OCI-LY3 (cell line): ENCODE measurements at regions not wholly inside any gene's neighbourhood (a gene's known extent, or its start where the extent isn't known, plus 50 kb on each side); places are given as distances from the start of the nearest gene placed in this dataset.

Experiments
- H2AFZ ChIP-seq: fragments of 200-600, 300-600 bp; shearing (Covaris generic); 2 replicates; pipeline ENCODE4 v1.6.0; 2014; ENCODE audit warnings: antibody characterized with exemption, low read depth, low read length
- H3K27ac ChIP-seq: fragments of 200-600, 300-600 bp; sonication (generic); 2 replicates; pipeline ENCODE4 v1.5.1; 2014; ENCODE audit warnings: mild to moderate bottlenecking, low read length, moderate library complexity, mixed read lengths
- H3K27me3 ChIP-seq: fragments of 200-600, 300-600 bp; sonication (generic); 2 replicates; pipeline ENCODE4 v1.6.1; 2014; ENCODE audit warnings: low read depth, low read length, mixed read lengths
- H3K36me3 ChIP-seq: fragments of 200-600, 300-600 bp; sonication (generic); replicated peaks from 2 replicates; pipeline ENCODE3; 2014; ENCODE audit warnings: low read depth, low read length, mixed read lengths
- H3K4me1 ChIP-seq: fragments of 300-600, 200-600 bp; sonication (generic); 2 replicates; pipeline ENCODE4 v1.6.1; 2014; ENCODE audit warnings: low read length, mixed read lengths
- H3K4me2 ChIP-seq: fragments of 200-600, 300-600 bp; sonication (generic); 2 replicates; pipeline ENCODE4 v1.6.1; 2014; ENCODE audit warnings: low read length, mixed read lengths
- H3K4me3 ChIP-seq: fragments of 300-600, 200-600 bp; sonication (generic); 2 replicates; pipeline ENCODE4 v1.5.1; 2014; ENCODE audit warnings: antibody characterized with exemption, mild to moderate bottlenecking, low read length, moderate library complexity
- H3K79me2 ChIP-seq: fragments of 300-600, 200-600 bp; shearing (Covaris generic); 2 replicates; pipeline ENCODE4 v1.6.1; 2014; ENCODE audit warnings: mild to moderate bottlenecking, low read length, mixed read lengths
- H3K9ac ChIP-seq: fragments of 300-600, 200-600 bp; shearing (Covaris generic); 2 replicates; pipeline ENCODE4 v1.6.0; 2014; ENCODE audit warnings: mild to moderate bottlenecking, low read length, moderate library complexity
- H3K9me3 ChIP-seq: fragments of 200-600, 300-600 bp; shearing (Covaris generic); 2 replicates; pipeline ENCODE4 v1.6.1; 2014; ENCODE audit warnings: low read length, mixed read lengths; ENCODE audit not compliant: insufficient read depth
- H4K20me1 ChIP-seq: fragments of 200-600, 300-600 bp; sonication (generic); 2 replicates; pipeline ENCODE4 v1.6.1; 2016; ENCODE audit warnings: low read length, mixed read lengths; ENCODE audit not compliant: insufficient read depth
- CTCF ChIP-seq: fragments of 200-600, 300-600 bp; sonication (generic); IDR thresholded peaks from 2 replicates; pipeline ENCODE4 v1.5.1; 2014; ENCODE audit warnings: antibody characterized with exemption, low read length, low read depth
- EZH2phosphoT487 ChIP-seq: fragments of 200-600 bp; shearing (Covaris generic); IDR thresholded peaks from 2 replicates; pipeline ENCODE4 v1.6.1; 2018; ENCODE audit warnings: antibody characterized with exemption, mixed run types, low read depth

- H3K4me3 ChIP-seq = no peak overlapping the region
- TF ChIP-seq CTCF = no peak
- TF ChIP-seq EZH2phosphoT487 = no peak
- H3K9ac ChIP-seq = no peak overlapping the region
- H3K27ac ChIP-seq = no peak overlapping the region
- H3K27me3 ChIP-seq = no peaks in the 10 kb centered on the region
- H3K36me3 ChIP-seq = peaks cover 5% of the 10 kb centered on the region
- H3K79me2 ChIP-seq = no peaks in the 10 kb centered on the region
- H3K4me1 ChIP-seq = peaks cover 10% of the 10 kb centered on the region
- no peak overlapping the region for H3K4me2 ChIP-seq
- H3K9me3 ChIP-seq = no peaks in the 10 kb centered on the region
- no peak overlapping the region for H2AFZ ChIP-seq
- no peaks in the 10 kb centered on the region for H4K20me1 ChIP-seq
Observed at GRCh38 chr5:97365163-97365845, 182.3 kb upstream of the RIOK2 start.

- H3K27ac ChIP-seq = no peak overlapping the region
- no peaks in the 10 kb centered on the region for H3K36me3 ChIP-seq
- H3K4me3 ChIP-seq = no peak overlapping the region
- no peak for TF ChIP-seq EZH2phosphoT487
- no peak for TF ChIP-seq CTCF
- H3K9me3 ChIP-seq = no peaks in the 10 kb centered on the region
- H3K4me1 ChIP-seq = peaks cover 10% of the 10 kb centered on the region
- no peak overlapping the region for H3K4me2 ChIP-seq
- H2AFZ ChIP-seq = no peak overlapping the region
- no peak overlapping the region for H3K9ac ChIP-seq
- no peaks in the 10 kb centered on the region for H3K27me3 ChIP-seq
- no peaks in the 10 kb centered on the region for H4K20me1 ChIP-seq
- no peaks in the 10 kb centered on the region for H3K79me2 ChIP-seq
Observed at GRCh38 chr5:97365918-97366317, 182.9 kb upstream of the RIOK2 start.

- Histone ChIP-seq H3K9me3 (no peaks in the 10 kb centered on the region), H3K27ac (no peak overlapping the region), H3K36me3 (no peaks in the 10 kb centered on the region), H3K4me2 (no peak overlapping the region), H4K20me1 (no peaks in the 10 kb centered on the region), H3K79me2 (no peaks in the 10 kb centered on the region), H3K4me3 (no peak overlapping the region), H3K9ac (no peak overlapping the region), H3K4me1 (no peaks in the 10 kb centered on the region), H2AFZ (no peak overlapping the region), H3K27me3 (no peaks in the 10 kb centered on the region)
- TF ChIP-seq CTCF (no peak), EZH2phosphoT487 (no peak)
Observed at GRCh38 chr5:97375959-97376358, 192.9 kb upstream of the RIOK2 start.

- H3K9ac ChIP-seq = no peak overlapping the region
- no peak overlapping the region for H3K4me2 ChIP-seq
- no peak overlapping the region for H2AFZ ChIP-seq
- H3K4me1 ChIP-seq = no peaks in the 10 kb centered on the region
- no peaks in the 10 kb centered on the region for H3K36me3 ChIP-seq
- no peaks in the 10 kb centered on the region for H3K79me2 ChIP-seq
- no peaks in the 10 kb centered on the region for H3K27me3 ChIP-seq
- no peak overlapping the region for H3K27ac ChIP-seq
- TF ChIP-seq CTCF (no peak), EZH2phosphoT487 (no peak)
- no peak overlapping the region for H3K4me3 ChIP-seq
- H4K20me1 ChIP-seq = no peaks in the 10 kb centered on the region
- H3K9me3 ChIP-seq = no peaks in the 10 kb centered on the region
Observed at GRCh38 chr5:97377582-97377981, 194.5 kb upstream of the RIOK2 start.
